NCI-H1092 (cell line): ENCODE measurements at regions not wholly inside any gene's neighbourhood (a gene's known extent, or its start where the extent isn't known, plus 50 kb on each side); places are given as distances from the start of the nearest gene placed in this dataset.

ENCODE experiments used
- DNase-seq: peaks from one replicate; lab custom pipeline; 2025; lab: John Stamatoyannopoulos, UW

DNA sequence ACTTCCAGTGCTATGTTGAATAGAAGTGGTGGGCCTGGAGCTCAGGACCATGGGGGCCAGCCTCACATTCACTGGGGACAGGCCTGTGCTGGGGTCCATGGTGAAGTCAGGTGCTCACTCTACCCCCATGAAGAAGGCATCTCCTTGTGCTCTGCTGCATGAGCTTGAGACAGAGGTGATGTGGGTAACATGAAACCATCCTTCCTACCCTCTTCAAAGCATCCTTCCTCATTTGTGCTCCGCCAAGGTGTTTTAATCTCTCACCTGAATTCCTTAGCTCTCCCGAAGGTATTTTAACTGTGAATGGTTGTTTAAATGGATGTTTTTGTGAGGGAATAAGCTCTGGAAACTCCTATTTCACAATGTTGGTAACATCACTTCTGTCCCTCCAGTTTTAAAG, 209.6 kb upstream of the PCSK2 start:
- DNase-seq = no peak

DNA sequence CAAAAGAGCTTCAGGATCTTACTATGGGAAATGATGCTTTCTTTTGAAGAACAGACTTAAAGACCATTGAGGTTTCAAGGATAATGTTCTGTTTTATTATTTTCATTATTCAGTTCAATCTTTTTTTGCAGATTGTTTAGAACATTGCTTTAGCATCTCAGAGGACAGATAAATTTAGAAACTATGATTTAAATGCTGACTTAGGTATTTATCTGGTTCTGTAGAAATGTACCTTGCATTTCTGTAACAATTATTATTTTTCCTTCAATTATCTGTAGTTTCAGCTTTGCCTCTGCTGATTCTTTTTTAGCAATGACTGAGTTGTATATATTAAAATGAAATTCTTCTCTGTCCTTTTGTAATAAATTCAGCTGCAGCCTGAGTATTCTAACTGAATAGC, 205.4 kb upstream of the PCSK2 start:
- DNase-seq = no peak

GRCh38 chr20:17023036-17023435, 203.8 kb upstream of the PCSK2 start:
- DNase-seq = no peak

DNA sequence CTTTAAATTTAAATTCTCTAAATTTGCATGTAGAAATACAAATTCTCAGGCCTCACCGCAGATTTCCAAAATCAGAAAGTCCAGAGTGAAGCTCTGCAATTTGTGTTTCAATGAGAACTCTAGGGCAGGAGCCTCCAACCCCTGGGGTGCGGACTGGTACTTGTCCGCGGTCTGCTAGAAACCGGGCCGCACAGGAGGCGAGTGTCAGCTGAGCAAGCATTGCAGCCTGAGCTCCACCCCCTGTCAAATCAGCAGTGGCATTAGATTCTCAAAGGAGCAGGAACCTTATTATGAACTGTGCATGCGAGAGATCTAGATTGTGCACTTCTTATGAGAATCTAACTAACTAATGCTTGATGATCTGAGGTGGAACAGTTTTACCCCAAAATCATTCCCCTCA, 203.0 kb upstream of the PCSK2 start:
- peak; percentile 24 for DNase-seq

- DNase-seq = no peak
Measured at GRCh38 chr20:17024513-17025119, 202.2 kb upstream of the PCSK2 start.

DNA sequence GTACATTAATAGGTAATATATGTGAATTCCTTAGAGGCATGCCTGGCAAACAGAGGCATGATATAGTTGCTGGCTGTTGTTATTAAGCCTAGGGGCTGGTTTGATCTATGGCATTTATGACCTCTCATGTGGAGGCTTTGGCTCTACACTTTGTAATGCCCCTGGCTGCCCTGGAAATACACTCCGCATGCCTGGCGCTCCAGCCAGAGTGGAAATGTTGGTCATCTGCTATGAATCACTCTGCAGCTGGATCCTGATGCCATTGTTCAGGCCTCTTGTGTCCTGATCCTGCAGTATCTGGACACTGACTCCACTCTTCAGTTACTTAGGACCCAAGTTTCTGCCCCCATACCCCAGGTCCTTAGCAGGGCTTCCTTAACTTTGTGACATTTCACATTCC, 200.5 kb upstream of the PCSK2 start:
- DNase-seq = no peak

- DNase-seq = no peak
Measured at GRCh38 chr20:17029698-17030097, 197.1 kb upstream of the PCSK2 start.

GRCh38 chr20:17036541-17036940, 190.3 kb upstream of the PCSK2 start:
- peak; percentile 77 for DNase-seq

DNA sequence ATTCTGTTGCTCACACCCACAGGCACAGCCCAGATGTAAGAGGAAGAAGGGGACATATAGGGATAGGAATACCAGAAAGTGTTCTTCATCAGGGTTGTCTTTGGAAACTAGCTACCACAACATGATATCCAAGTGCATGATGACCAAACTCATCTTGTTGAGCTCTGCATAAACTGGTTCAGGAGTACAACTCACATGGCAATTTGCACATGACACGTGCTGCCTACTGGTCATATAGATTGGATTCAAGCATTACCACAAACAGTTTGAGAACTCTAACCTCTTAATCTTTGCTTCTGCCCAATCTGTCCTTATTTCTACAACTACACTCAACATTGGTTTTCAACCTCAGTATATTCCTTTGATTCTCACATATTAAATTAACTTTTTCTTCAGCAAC, 184.7 kb upstream of the PCSK2 start:
- DNase-seq = no peak

- no peak for DNase-seq
Measured at GRCh38 chr20:17043323-17043722, 183.5 kb upstream of the PCSK2 start.

- DNase-seq = no peak
Measured at GRCh38 chr20:17044891-17045290, 181.9 kb upstream of the PCSK2 start.

- no peak for DNase-seq
Measured at GRCh38 chr20:17059465-17059864, 167.4 kb upstream of the PCSK2 start.

DNA sequence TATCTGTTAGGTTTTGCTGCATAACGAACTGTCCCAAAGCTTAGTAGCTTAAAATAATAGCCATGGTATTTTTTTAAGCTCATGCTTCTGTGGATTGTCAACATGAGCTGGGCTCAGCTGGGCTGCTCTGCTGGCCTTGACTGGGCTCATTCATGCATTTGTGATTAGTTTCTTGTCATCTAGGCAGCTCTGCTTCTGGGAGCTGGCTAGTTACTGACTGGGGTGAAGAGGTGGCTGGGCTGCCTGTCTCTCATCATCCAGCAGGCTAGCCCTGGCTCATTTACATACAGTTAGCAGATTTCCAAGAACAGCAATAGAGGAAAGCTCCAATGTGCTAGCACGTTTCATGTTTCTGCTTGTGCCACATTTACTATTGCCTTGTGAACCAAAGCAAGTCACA, 165.1 kb upstream of the PCSK2 start:
- DNase-seq = no peak

DNA sequence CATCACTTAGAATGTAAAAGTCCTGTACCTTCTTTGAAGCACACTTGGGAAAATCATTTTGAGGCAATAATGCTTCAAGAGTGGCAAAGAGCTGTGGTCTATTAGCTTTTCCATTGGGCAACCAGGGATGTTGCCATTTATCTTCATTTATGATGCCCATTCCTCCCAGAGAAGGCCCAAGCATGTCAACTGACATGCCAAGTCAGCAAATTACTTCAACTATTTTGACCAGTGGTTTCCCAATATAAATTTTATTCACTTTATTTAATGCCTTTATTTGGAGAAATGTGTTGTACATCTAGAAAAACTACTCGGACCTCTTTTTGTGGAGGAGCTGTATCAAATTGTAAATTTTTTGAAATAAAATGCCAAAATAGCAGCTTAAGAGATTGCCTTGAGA, 164.1 kb upstream of the PCSK2 start:
- DNase-seq = no peak

- DNase-seq = peak; percentile 11
Measured at GRCh38 chr20:17066902-17067301, 159.9 kb upstream of the PCSK2 start.

- DNase-seq = no peak
Measured at GRCh38 chr20:17068084-17068711, 158.6 kb upstream of the PCSK2 start.

DNA sequence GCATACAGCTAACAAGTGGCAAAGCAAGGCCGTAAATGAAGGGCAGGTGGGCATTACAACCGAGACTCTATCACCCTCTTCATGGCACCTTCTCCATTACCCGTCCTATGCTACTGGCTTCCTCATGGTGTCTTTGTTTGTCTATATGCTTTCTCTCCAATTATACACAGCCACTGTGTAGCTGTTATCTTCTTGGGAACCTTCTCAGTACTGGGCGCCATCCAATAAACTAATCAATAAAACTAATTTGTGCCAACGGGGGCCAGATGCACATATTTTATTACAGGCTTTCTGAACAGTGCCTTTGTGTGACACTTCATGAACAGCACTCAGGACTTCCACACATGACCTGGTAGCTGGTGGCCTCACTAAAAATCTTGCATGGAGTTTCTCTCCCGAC, 149.8 kb upstream of the PCSK2 start:
- DNase-seq = peak; percentile 88

DNA sequence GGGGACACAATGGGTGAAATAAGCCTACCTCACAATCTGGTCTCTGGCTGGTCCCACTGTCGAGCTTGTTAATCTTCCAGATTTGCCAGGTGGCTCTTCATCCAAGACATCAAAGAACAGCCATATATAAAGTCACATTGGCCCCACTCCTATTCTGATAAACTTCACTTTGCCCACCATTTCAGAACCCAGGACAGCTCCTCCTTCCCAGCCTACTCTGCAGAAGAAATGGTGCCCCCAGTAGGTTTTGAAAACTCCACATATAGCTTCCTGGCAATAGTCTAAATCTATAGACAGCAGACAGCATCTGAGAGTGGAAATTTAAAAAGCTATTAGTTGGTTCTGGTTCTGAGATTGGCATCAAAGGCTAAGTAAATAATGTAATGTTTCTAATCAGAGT, 143.1 kb upstream of the PCSK2 start:
- no peak for DNase-seq

- no peak for DNase-seq
Measured at GRCh38 chr20:17084909-17085308, 141.9 kb upstream of the PCSK2 start.

- no peak for DNase-seq
Measured at GRCh38 chr20:17093782-17094181, 133.1 kb upstream of the PCSK2 start.

GRCh38 chr20:17097603-17098002, 129.2 kb upstream of the PCSK2 start:
- no peak for DNase-seq

DNA sequence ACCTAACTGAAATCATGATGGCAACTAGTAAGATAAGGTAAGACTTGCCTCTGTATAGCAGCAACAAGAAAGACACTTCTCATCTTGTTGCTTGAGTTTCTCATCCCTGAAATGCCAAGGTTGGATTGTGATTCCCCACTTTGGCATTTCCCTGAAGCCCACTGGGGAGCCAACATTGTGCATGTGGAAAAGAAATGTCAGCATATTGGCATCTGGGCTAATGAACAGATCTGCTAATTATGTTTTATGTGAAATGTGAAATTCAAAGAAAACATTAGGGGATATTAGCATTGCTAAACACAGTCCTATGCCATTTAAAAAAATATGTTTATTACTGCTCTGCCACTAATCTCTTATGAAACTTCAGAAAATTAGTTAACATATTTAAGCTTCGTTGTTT, 126.3 kb upstream of the PCSK2 start:
- no peak for DNase-seq

GRCh38 chr20:17107127-17107526, 119.7 kb upstream of the PCSK2 start:
- no peak for DNase-seq

DNA sequence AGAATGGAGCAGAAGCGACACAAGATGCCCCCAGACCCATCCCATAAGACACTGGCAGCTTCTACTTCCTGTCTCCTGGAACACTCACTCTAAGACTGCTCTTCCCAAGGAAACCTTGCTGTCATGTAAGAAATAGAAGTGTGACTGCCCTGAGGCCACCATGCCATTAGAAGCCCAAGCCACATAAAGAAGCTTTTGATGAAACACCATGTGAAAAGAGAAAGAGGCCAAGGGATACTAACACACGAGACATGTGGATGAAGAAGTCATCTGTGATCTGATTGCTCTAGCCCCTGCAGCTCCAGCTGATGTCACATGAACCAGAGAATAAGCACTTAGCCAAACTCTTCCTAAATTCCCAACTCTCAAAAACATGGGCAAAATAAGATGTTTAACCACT, 117.9 kb upstream of the PCSK2 start:
- no peak for DNase-seq
